OCI-LY1 (cell line): ENCODE measurements at regions not wholly inside any gene's neighbourhood (a gene's known extent, or its start where the extent isn't known, plus 50 kb on each side); places are given as distances from the start of the nearest gene placed in this dataset.

Experiments
- CTCF ChIP-seq: fragments of 200-600 bp; sonication (generic), shearing (Covaris generic); IDR thresholded peaks from 2 replicates; pipeline ENCODE4 v1.5.1; 2017; ENCODE audit warnings: mild to moderate bottlenecking, antibody characterized with exemption, low read length, moderate library complexity, mixed read lengths
- EZH2 ChIP-seq: fragments of 200-600 bp; sonication (generic), shearing (Covaris generic); IDR thresholded peaks from 2 replicates; pipeline ENCODE4 v1.8.0; 2017; ENCODE audit warnings: borderline replicate concordance, mixed run types, mild to moderate bottlenecking, antibody characterized with exemption, low read length, moderate library complexity, mixed read lengths

- TF ChIP-seq EZH2 (no peak), CTCF (no peak)
Observed at GRCh38 chr2:52929412-52929811, 838.2 kb upstream of the CHAC2 start.
